SU-DHL-6 (cell line): ENCODE measurements at regions not wholly inside any gene's neighbourhood (a gene's known extent, or its start where the extent isn't known, plus 50 kb on each side); places are given as distances from the start of the nearest gene placed in this dataset.
"Not testable (repeated sequence)": the region's sequence is repeated elsewhere in the genome, so short reads cannot be mapped to it uniquely, and the experiment has no call there.

Experiments
- H2AFZ ChIP-seq: fragments of 200-600 bp; sonication (generic); 2 replicates; pipeline ENCODE4 v1.6.1; 2014; ENCODE audit warnings: low read depth, mild to moderate bottlenecking, moderate library complexity, mixed read lengths, antibody characterized with exemption, low read length; ENCODE audit not compliant: severe bottlenecking
- H3F3A ChIP-seq: fragments of 200-600 bp; shearing (Covaris generic); 2 replicates; pipeline ENCODE4 v1.6.0; 2016; ENCODE audit warnings: antibody characterized with exemption, mild to moderate bottlenecking; ENCODE audit not compliant: insufficient read depth
- H3K27ac ChIP-seq: fragments of 200-600 bp; sonication (generic); 2 replicates; pipeline ENCODE4 v1.5.1; 2016; ENCODE audit warnings: low read depth, mild to moderate bottlenecking, low read length, moderate library complexity, mixed read lengths
- H3K27me3 ChIP-seq: fragments of 200-600 bp; sonication (generic), shearing (Covaris generic); 2 replicates; pipeline ENCODE4 v1.6.0; 2014; ENCODE audit warnings: mild to moderate bottlenecking, low read length
- H3K36me3 ChIP-seq: fragments of 200-600 bp; sonication (generic); 2 replicates; pipeline ENCODE4 v1.6.1; 2014; ENCODE audit warnings: mild to moderate bottlenecking, low read length, mixed read lengths
- H3K4me2 ChIP-seq: fragments of 300-600, 200-600 bp; shearing (Covaris generic), sonication (generic); 2 replicates; pipeline ENCODE4 v1.6.0; 2014; ENCODE audit warnings: low read length, low read depth, mild to moderate bottlenecking; ENCODE audit not compliant: poor library complexity, severe bottlenecking
- H3K4me3 ChIP-seq: fragments of 200-600 bp; sonication (generic); 2 replicates; pipeline ENCODE4 v1.5.1; 2014; ENCODE audit warnings: antibody characterized with exemption, low read length, mild to moderate bottlenecking, mixed read lengths; ENCODE audit not compliant: insufficient read depth, poor library complexity, severe bottlenecking
- H3K79me2 ChIP-seq: fragments of 200-600 bp; sonication (generic); 2 replicates; pipeline ENCODE4 v1.6.1; 2014; ENCODE audit warnings: mild to moderate bottlenecking, low read length, moderate library complexity; ENCODE audit not compliant: insufficient read depth
- H3K9ac ChIP-seq: fragments of 200-600 bp; sonication (generic); 2 replicates; pipeline ENCODE4 v1.7.0; 2014; ENCODE audit warnings: mild to moderate bottlenecking, low read length
- H3K9me2 ChIP-seq: fragments of 200-600 bp; sonication (generic); replicated peaks from 2 replicates; pipeline ENCODE4 v1.6.1; 2014; ENCODE audit warnings: low read length; ENCODE audit not compliant: insufficient read depth
- H3K9me3 ChIP-seq: fragments of 200-600 bp; sonication (generic); 2 replicates; pipeline ENCODE4 v1.6.1; 2014; ENCODE audit warnings: low read length, mixed read lengths; ENCODE audit not compliant: insufficient read depth
- H4K20me1 ChIP-seq: fragments of 200-600 bp; sonication (generic); 2 replicates; pipeline ENCODE4 v1.6.1; 2014; ENCODE audit warnings: low read depth, mild to moderate bottlenecking, antibody characterized with exemption, low read length, moderate library complexity, mixed read lengths
- CTCF ChIP-seq: fragments of 200-600 bp; sonication (generic); IDR thresholded peaks from one replicate; pipeline ENCODE4 v1.5.1; 2017; ENCODE audit warnings: antibody characterized with exemption, mild to moderate bottlenecking, low read length, moderate library complexity; ENCODE audit not compliant: insufficient read depth, poor library complexity, severe bottlenecking
- EZH2phosphoT487 ChIP-seq: fragments of 200-600 bp; sonication (generic), shearing (Covaris generic); conservative IDR thresholded peaks from 2 replicates; pipeline ENCODE4 v1.6.1; 2018; ENCODE audit warnings: mild to moderate bottlenecking, antibody characterized with exemption, low read length, moderate library complexity, mixed read lengths

- no peaks in the 10 kb centered on the region for H3K9me3 ChIP-seq
- H3K27me3 ChIP-seq = no peaks in the 10 kb centered on the region
- H3K4me2 ChIP-seq = no peak overlapping the region
- no peaks in the 10 kb centered on the region for H3F3A ChIP-seq
- H4K20me1 ChIP-seq = no peaks in the 10 kb centered on the region
- no peak overlapping the region for H3K4me3 ChIP-seq
- H2AFZ ChIP-seq = no peak overlapping the region
- no peaks in the 10 kb centered on the region for H3K79me2 ChIP-seq
- TF ChIP-seq EZH2phosphoT487 = no peak
- no peak for TF ChIP-seq CTCF
- no peak overlapping the region for H3K9ac ChIP-seq
- H3K36me3 ChIP-seq = no peaks in the 10 kb centered on the region
- no peaks in the 10 kb centered on the region for H3K9me2 ChIP-seq
- no peak overlapping the region for H3K27ac ChIP-seq
These were observed 79.8 kb upstream of the TNFSF11 start for GRCh38 chr13:42494157-42494556.

- Histone ChIP-seq H3K9ac (no peak overlapping the region), H3K4me3 (no peak overlapping the region), H3K36me3 (no peaks in the 10 kb centered on the region), H2AFZ (no peak overlapping the region), H3K27ac (no peak overlapping the region), H3K9me3 (no peaks in the 10 kb centered on the region), H3K4me2 (no peak overlapping the region), H3K79me2 (no peaks in the 10 kb centered on the region), H3K27me3 (no peaks in the 10 kb centered on the region), H3F3A (no peaks in the 10 kb centered on the region), H3K9me2 (no peaks in the 10 kb centered on the region), H4K20me1 (no peaks in the 10 kb centered on the region)
- TF ChIP-seq EZH2phosphoT487 (no peak), CTCF (no peak)
These were observed 78.7 kb upstream of the TNFSF11 start for GRCh38 chr13:42495255-42495654.

- Histone ChIP-seq H3K4me2 (no peak overlapping the region), H3K9me2 (no peaks in the 10 kb centered on the region), H3K9me3 (no peaks in the 10 kb centered on the region), H3K27ac (no peak overlapping the region), H2AFZ (no peak overlapping the region), H3K9ac (no peak overlapping the region), H3K27me3 (no peaks in the 10 kb centered on the region), H3F3A (no peaks in the 10 kb centered on the region), H3K4me3 (no peak overlapping the region), H3K79me2 (no peaks in the 10 kb centered on the region), H4K20me1 (no peaks in the 10 kb centered on the region), H3K36me3 (no peaks in the 10 kb centered on the region)
- TF ChIP-seq CTCF (no peak), EZH2phosphoT487 (no peak)
These were observed 78.2 kb upstream of the TNFSF11 start for GRCh38 chr13:42495751-42496150.

GRCh38 chr13:42496926-42497554 is 76.9 kb upstream of the TNFSF11 start:
- H2AFZ ChIP-seq, H3K4me2 ChIP-seq, H3K9ac ChIP-seq, H4K20me1 ChIP-seq, H3K36me3 ChIP-seq, H3K4me3 ChIP-seq, H3K27ac ChIP-seq, H3K9me2 ChIP-seq, H3K27me3 ChIP-seq, H3K79me2 ChIP-seq, H3F3A ChIP-seq, H3K9me3 ChIP-seq: not testable (repeated sequence)
